ENCODE measurements at regions not wholly inside any gene's neighbourhood (a gene's known extent, or its start where the extent isn't known, plus 50 kb on each side); places are given as distances from the start of the nearest gene placed in this dataset.

GRCh38 chr4:54915276-54915675, 210.1 kb downstream of the KDR start:
- ChIA-PET CTCF (no interaction called here), POLR2A (no interaction called here)
- Histone ChIP-seq H3K36me3 (ENCODE audit: control insufficient read depth in 2 of 2, insufficient read depth in 1 of 2, low read length in 2 of 2) (no peaks in the 10 kb centered on the region), H3K4me3 (ENCODE audit: low read depth, low read length) (no peak overlapping the region), H3K4me1 (ENCODE audit: control insufficient read depth, insufficient read depth, low read length) (no peaks in the 10 kb centered on the region), H3K27ac (ENCODE audit: extremely low read depth, low read depth, low read length) (no peak overlapping the region), H3K9me3 (ENCODE audit: control insufficient read depth, insufficient read depth, low read depth, low read length) (no peaks in the 10 kb centered on the region)
- TF ChIP-seq ZNF433 (tag by site-specific recombination; IDR thresholded peaks at IDR 0.05; ENCODE audit: low read depth) (no peak), REST (tag by site-specific recombination; IDR thresholded peaks at IDR 0.05) (no peak), ZNF768 (tag by site-specific recombination; IDR thresholded peaks at IDR 0.05) (no peak), ZNF121 (tag by site-specific recombination; IDR thresholded peaks at IDR 0.05) (no peak), KLF10 (tag by site-specific recombination; IDR thresholded peaks at IDR 0.05) (no peak), KLF16 (tag by site-specific recombination; IDR thresholded peaks at IDR 0.05) (no peak), PRDM1 (tag by site-specific recombination; IDR thresholded peaks at IDR 0.05) (no peak), ZNF10 (tag by site-specific recombination; IDR thresholded peaks at IDR 0.05) (no peak), HOXC10 (CRISPR knock-in tag; IDR thresholded peaks at IDR 0.05) (no peak), OVOL3 (tag by site-specific recombination; IDR thresholded peaks at IDR 0.05) (no peak), PRDM6 (tag by site-specific recombination; IDR thresholded peaks at IDR 0.05) (no peak), ZNF174 (tag by site-specific recombination; IDR thresholded peaks at IDR 0.05) (no peak)

GRCh38 chr4:54914781-54915180, 210.6 kb downstream of the KDR start:
- ChIA-PET POLR2A (no interaction called here), CTCF (interaction anchor here (0.5 kb wide), 1 partner anchor 723 kb away, joined by 4 read pairs; no protein-coding TSS in a partner anchor)
- H3K4me3 ChIP-seq (ENCODE audit: low read depth, low read length) = no peak overlapping the region
- H3K27ac ChIP-seq (ENCODE audit: extremely low read depth, low read depth, low read length) = no peak overlapping the region
- TF ChIP-seq ZBTB1 (tag by site-specific recombination; IDR thresholded peaks at IDR 0.05) = no peak
- TF ChIP-seq ZNF747 (tag by site-specific recombination; IDR thresholded peaks at IDR 0.05) = no peak
- TF ChIP-seq ZNF600 (tag by site-specific recombination; IDR thresholded peaks at IDR 0.05) = no peak
- TF ChIP-seq ZNF639 (tag by site-specific recombination; IDR thresholded peaks at IDR 0.05) = no peak
- TF ChIP-seq ZNF692 (tag by site-specific recombination; IDR thresholded peaks at IDR 0.05) = no peak
- no peak for TF ChIP-seq ZNF114 (tag by site-specific recombination; IDR thresholded peaks at IDR 0.05)
- no peak for TF ChIP-seq MEIS1 (CRISPR knock-in tag; IDR thresholded peaks at IDR 0.05; ENCODE audit: borderline replicate concordance)
- TF ChIP-seq IKZF3 (tag by site-specific recombination; IDR thresholded peaks at IDR 0.05) = no peak
- no peak for TF ChIP-seq HOXC10 (CRISPR knock-in tag; IDR thresholded peaks at IDR 0.05)
- no peak for TF ChIP-seq ELK4 (IDR thresholded peaks at IDR 0.05; ENCODE audit: borderline replicate concordance, low read depth, low read length)
- TF ChIP-seq GLIS2 (tag by site-specific recombination; IDR thresholded peaks at IDR 0.05) = no peak
- TF ChIP-seq ZNF214 (tag by site-specific recombination; IDR thresholded peaks at IDR 0.05; ENCODE audit: borderline replicate concordance) = no peak
- TF ChIP-seq ZNF626 (tag by site-specific recombination; IDR thresholded peaks at IDR 0.05) = no peak
- H3K4me1 ChIP-seq (ENCODE audit: control insufficient read depth, insufficient read depth, low read length) = no peaks in the 10 kb centered on the region
- no peaks in the 10 kb centered on the region for H3K36me3 ChIP-seq (ENCODE audit: control insufficient read depth in 2 of 2, insufficient read depth in 1 of 2, low read length in 2 of 2)
- no peaks in the 10 kb centered on the region for H3K9me3 ChIP-seq (ENCODE audit: control insufficient read depth, insufficient read depth, low read depth, low read length)

All from HEK293 (cell line).